ENCODE measurements at regions not wholly inside any gene's neighbourhood (a gene's known extent, or its start where the extent isn't known, plus 50 kb on each side); places are given as distances from the start of the nearest gene placed in this dataset.

- H3K4me1 Mint-ChIP-seq, result peaks cover 4% of the 10 kb centered on the region
These were observed 112.8 kb downstream of the DACT1 start for GRCh38 chr14:58750321-58751269.

GRCh38 chr14:58751788-58752187 lies 114.0 kb downstream of the DACT1 start:
- TF ChIP-seq CTCF (conservative IDR thresholded peaks at IDR 0.05), result no peak
- H3K4me3 Mint-ChIP-seq, result no peak overlapping the region
- WGBS, 2 experiments (ENCODE audit: insufficient coverage in 1 of 2, insufficient read length in 1 of 2), result 96 to 100% methylated on average over 1 to 5 of the region's 5 CpGs
- DNase-seq, result no peak
- Histone ChIP-seq H3K9ac (ENCODE audit: extremely low read depth, low read length, poor library complexity, severe bottlenecking) (no peak overlapping the region), H3K4me1 (ENCODE audit: control insufficient read depth, insufficient read depth, low read length) (no peaks in the 10 kb centered on the region), H3K36me3 (ENCODE audit: control insufficient read depth, insufficient read depth, low read length) (no peaks in the 10 kb centered on the region), H3K9me3 (ENCODE audit: control insufficient read depth, low read length) (no peaks in the 10 kb centered on the region), H3K4me3 (ENCODE audit: low read length) (no peak overlapping the region), H3K27me3 (ENCODE audit: control insufficient read depth, insufficient read depth, low read length, poor library complexity, severe bottlenecking) (no peaks in the 10 kb centered on the region), H3K27ac (ENCODE audit: low read depth, low read length) (no peak overlapping the region)
- no peaks in the 10 kb centered on the region for H3K9me3 Mint-ChIP-seq
- H3K27ac Mint-ChIP-seq, result no peak overlapping the region
- H3K4me1 Mint-ChIP-seq, result peaks cover 9% of the 10 kb centered on the region
- no peaks in the 10 kb centered on the region for H3K36me3 Mint-ChIP-seq (ENCODE audit: low read depth)
- peaks cover 12% of the 10 kb centered on the region for H3K27me3 Mint-ChIP-seq (ENCODE audit: insufficient read depth)

More at GRCh38 chr14:58750321-58751269, 112.8 kb downstream of the DACT1 start:
- WGBS, 2 experiments (ENCODE audit: insufficient coverage in 1 of 2, insufficient read length in 1 of 2), result 42 to 83% methylated on average over 2 to 9 of the region's 9 CpGs
- H3K9me3 Mint-ChIP-seq, result no peaks in the 10 kb centered on the region
- peaks cover 12% of the 10 kb centered on the region for H3K27me3 Mint-ChIP-seq (ENCODE audit: insufficient read depth)
- H3K9me3 ChIP-seq (ENCODE audit: control insufficient read depth, low read length), result no peaks in the 10 kb centered on the region
- no peak overlapping the region for H3K27ac ChIP-seq (ENCODE audit: low read depth, low read length)
- no peak overlapping the region for H3K9ac ChIP-seq (ENCODE audit: extremely low read depth, low read length, poor library complexity, severe bottlenecking)
- no peak overlapping the region for H3K4me3 ChIP-seq (ENCODE audit: low read length)
- no peak overlapping the region for H3K4me3 Mint-ChIP-seq
- no peak for TF ChIP-seq CTCF (conservative IDR thresholded peaks at IDR 0.05)
- DNase-seq, result no peak
- H3K4me1 ChIP-seq (ENCODE audit: control insufficient read depth, insufficient read depth, low read length), result no peaks in the 10 kb centered on the region
- no peak overlapping the region for H3K27ac Mint-ChIP-seq
- H3K36me3 ChIP-seq (ENCODE audit: control insufficient read depth, insufficient read depth, low read length), result no peaks in the 10 kb centered on the region
- no peaks in the 10 kb centered on the region for H3K27me3 ChIP-seq (ENCODE audit: control insufficient read depth, insufficient read depth, low read length, poor library complexity, severe bottlenecking)
- H3K36me3 Mint-ChIP-seq (ENCODE audit: low read depth), result no peaks in the 10 kb centered on the region

- Histone ChIP-seq H3K9ac (ENCODE audit: extremely low read depth, low read length, poor library complexity, severe bottlenecking) (no peak overlapping the region), H3K27ac (ENCODE audit: low read depth, low read length) (no peak overlapping the region), H3K27me3 (ENCODE audit: control insufficient read depth, insufficient read depth, low read length, poor library complexity, severe bottlenecking) (no peaks in the 10 kb centered on the region), H3K36me3 (ENCODE audit: control insufficient read depth, insufficient read depth, low read length) (no peaks in the 10 kb centered on the region), H3K4me1 (ENCODE audit: control insufficient read depth, insufficient read depth, low read length) (no peaks in the 10 kb centered on the region), H3K9me3 (ENCODE audit: control insufficient read depth, low read length) (no peaks in the 10 kb centered on the region), H3K4me3 (ENCODE audit: low read length) (no peak overlapping the region)
- TF ChIP-seq CTCF (conservative IDR thresholded peaks at IDR 0.05), result no peak
- H3K9me3 Mint-ChIP-seq, result no peaks in the 10 kb centered on the region
- no peak for DNase-seq
- peaks cover 12% of the 10 kb centered on the region for H3K27me3 Mint-ChIP-seq (ENCODE audit: insufficient read depth)
- no peak overlapping the region for H3K27ac Mint-ChIP-seq
- H3K4me3 Mint-ChIP-seq, result no peak overlapping the region
- no peaks in the 10 kb centered on the region for H3K36me3 Mint-ChIP-seq (ENCODE audit: low read depth)
- WGBS, 2 experiments (ENCODE audit: insufficient coverage in 1 of 2, insufficient read length in 1 of 2), result 95% methylated on average over 4 of the region's 4 CpGs; no CpG with 5 or more reads in 1 of the 2 experiments
- peaks cover 9% of the 10 kb centered on the region for H3K4me1 Mint-ChIP-seq
These were observed 114.5 kb downstream of the DACT1 start for GRCh38 chr14:58752289-58752688.

Data from endodermal cell (in vitro differentiated cells).